ENCODE measurements at regions not wholly inside any gene's neighbourhood (a gene's known extent, or its start where the extent isn't known, plus 50 kb on each side); places are given as distances from the start of the nearest gene placed in this dataset.

DNA sequence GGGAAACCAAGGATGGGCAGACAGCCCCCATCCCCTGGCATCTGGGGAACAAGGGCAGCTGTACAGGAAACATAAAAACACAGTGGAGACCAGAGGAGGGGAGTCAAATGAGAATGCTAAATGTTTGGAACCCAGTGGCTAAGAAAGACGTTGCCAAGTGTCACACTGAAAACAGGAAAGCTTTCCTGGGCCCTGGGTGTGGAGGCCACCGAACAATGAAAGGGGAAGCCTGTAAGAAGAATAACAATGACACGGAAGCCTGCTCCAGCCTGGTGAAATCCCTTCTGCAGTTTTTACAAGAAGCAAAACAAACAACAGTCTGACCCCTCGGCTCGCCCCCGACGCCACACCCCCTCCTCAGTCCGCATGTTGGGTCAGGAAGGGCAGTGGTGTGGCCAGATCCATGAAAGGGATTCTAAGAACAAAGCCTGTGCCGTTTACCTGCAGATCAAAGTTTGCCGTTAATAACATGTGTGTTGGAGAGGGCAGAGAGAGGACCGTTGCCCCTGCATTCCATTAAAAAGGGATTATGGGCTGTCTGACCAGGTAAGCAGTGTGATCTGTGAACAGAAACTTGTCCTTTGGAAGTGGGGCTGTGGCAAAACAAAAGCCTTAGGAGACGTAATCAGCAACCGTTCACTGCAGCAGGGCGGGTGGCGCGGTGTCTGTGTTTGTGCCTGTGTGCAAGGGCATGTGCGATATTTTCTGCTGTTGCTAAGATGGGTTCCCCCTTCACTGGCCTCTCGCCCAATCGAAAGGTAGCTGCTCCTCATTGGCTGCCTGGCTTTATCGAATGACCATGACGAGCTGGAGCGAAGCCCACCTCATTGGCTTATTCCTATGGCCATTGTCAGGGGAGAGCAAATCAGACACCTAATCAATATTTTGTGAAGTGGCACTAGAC lies 113.7 kb upstream of the BLID start:
- DNase-seq (ENCODE audit: extremely low spot score, unreplicated experiment): no peak
- peaks cover 8% of the 10 kb centered on the region for H3K4me1 Mint-ChIP-seq (ENCODE audit: unreplicated experiment)
- TF ChIP-seq, protein P1, sequence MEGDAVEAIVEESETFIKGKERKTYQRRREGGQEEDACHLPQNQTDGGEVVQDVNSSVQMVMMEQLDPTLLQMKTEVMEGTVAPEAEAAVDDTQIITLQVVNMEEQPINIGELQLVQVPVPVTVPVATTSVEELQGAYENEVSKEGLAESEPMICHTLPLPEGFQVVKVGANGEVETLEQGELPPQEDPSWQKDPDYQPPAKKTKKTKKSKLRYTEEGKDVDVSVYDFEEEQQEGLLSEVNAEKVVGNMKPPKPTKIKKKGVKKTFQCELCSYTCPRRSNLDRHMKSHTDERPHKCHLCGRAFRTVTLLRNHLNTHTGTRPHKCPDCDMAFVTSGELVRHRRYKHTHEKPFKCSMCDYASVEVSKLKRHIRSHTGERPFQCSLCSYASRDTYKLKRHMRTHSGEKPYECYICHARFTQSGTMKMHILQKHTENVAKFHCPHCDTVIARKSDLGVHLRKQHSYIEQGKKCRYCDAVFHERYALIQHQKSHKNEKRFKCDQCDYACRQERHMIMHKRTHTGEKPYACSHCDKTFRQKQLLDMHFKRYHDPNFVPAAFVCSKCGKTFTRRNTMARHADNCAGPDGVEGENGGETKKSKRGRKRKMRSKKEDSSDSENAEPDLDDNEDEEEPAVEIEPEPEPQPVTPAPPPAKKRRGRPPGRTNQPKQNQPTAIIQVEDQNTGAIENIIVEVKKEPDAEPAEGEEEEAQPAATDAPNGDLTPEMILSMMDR (conservative IDR thresholded peaks at IDR 0.05): no peak
- no peak overlapping the region for H3K4me3 Mint-ChIP-seq
- no peaks in the 10 kb centered on the region for H3K36me3 Mint-ChIP-seq
- no peaks in the 10 kb centered on the region for H3K9me3 Mint-ChIP-seq
- H3K27me3 Mint-ChIP-seq: no peaks in the 10 kb centered on the region
- peak overlapping the region; percentile 67 for H3K27ac Mint-ChIP-seq

DNA sequence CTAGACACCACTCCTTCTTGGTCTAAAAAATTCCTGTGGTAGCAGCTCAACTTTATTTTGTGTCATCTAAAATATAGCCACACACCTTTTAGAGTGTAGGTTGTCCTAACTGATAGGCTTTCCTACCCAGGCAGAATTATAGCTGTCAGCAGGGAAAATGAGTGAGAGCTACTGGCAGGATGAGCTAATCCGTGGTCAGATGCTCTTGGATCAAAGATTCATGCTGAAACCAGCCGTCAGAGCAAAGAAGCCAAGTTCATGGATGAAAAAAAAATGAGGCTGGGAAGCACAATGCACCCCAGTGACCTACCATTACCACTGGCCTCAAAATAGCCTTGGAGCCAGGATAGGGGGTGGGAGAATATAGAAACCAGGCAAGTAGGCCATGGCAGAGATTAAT lies 113.1 kb upstream of the BLID start:
- Mint-ChIP-seq H3K9me3 (no peaks in the 10 kb centered on the region), H3K4me3 (no peak overlapping the region), H3K27ac (no peak overlapping the region), H3K27me3 (no peaks in the 10 kb centered on the region), H3K36me3 (no peaks in the 10 kb centered on the region), H3K4me1 (ENCODE audit: unreplicated experiment) (peaks cover 8% of the 10 kb centered on the region)
- TF ChIP-seq, protein P1 (conservative IDR thresholded peaks at IDR 0.05): no peak
- no peak for DNase-seq (ENCODE audit: extremely low spot score, unreplicated experiment)

DNA sequence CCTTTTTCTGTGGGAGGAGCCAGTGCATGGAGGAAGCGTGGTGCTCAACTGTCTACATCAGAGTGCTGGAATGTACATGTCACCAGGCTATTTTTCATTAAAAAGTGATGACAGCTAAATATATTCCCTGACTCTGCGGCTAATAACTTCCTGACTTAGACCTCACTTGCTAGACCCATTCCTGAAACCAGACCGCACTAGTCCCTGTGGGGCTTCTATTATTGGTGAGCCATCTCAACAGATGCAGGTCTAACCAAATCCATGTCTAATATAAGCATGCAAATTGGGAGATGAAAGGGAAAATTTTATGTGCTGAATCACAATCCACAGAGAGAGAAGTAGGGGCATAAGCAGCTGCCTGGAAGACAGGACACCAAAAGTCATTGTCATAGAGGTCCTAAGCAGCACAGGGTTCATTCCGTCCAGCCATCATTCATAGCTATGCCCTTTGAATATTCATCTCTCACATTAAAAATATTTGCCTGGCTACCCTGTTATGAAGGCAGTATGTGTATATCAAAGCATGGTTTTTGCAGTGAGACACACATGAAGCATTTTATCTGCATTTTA lies 110.9 kb upstream of the BLID start:
- TF ChIP-seq, protein P1 (conservative IDR thresholded peaks at IDR 0.05): no peak
- Mint-ChIP-seq H3K9me3 (peaks cover 2% of the 10 kb centered on the region), H3K36me3 (no peaks in the 10 kb centered on the region), H3K27ac (no peak overlapping the region), H3K4me1 (ENCODE audit: unreplicated experiment) (peaks cover 8% of the 10 kb centered on the region), H3K4me3 (no peak overlapping the region), H3K27me3 (no peaks in the 10 kb centered on the region)
- no peak for DNase-seq (ENCODE audit: extremely low spot score, unreplicated experiment)

DNA sequence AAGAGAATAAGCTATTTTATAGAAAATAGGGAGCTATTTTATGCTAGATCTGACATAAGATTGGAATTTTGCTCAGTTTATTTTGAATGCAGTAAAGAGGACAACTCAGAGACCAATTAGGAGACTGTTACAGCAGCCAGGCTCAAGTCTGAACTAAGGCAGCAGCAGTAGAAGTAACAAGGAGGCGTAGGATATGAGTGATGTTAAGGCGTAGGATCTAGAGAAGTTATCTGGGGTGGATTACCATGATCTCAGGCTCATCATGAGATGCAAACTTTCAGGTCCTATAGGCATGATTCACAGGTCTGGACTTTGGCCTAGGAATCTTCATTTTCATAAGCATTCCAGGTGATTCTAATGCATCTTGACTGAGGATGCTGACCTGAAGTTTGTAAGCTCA lies 108.9 kb upstream of the BLID start:
- Mint-ChIP-seq H3K4me1 (ENCODE audit: unreplicated experiment) (peaks cover 8% of the 10 kb centered on the region), H3K27ac (no peak overlapping the region), H3K36me3 (no peaks in the 10 kb centered on the region), H3K9me3 (peaks cover 5% of the 10 kb centered on the region), H3K4me3 (no peak overlapping the region), H3K27me3 (no peaks in the 10 kb centered on the region)
- TF ChIP-seq, protein P1 (conservative IDR thresholded peaks at IDR 0.05): no peak
- no peak for DNase-seq (ENCODE audit: extremely low spot score, unreplicated experiment)

DNA sequence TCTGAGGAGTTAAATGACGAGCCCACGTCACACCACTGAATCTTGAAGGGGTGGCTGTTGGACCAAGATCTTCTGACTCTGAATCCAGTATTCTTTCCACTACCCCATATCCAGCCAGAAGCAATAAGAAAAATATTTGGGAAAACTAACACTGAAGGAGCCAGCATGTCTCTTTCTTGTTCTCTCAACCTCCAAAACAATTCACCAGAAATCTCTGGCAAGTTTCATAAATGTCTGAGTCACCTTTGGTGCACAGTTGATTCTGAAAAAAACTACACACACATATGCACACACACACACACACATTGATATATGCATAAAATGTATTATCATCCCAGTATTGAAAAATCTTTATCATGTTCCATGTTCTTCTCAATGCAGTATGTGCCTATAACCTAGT lies 104.3 kb upstream of the BLID start:
- no peaks in the 10 kb centered on the region for H3K27me3 Mint-ChIP-seq
- no peak overlapping the region for H3K4me3 Mint-ChIP-seq
- DNase-seq (ENCODE audit: extremely low spot score, unreplicated experiment): no peak
- peaks cover 13% of the 10 kb centered on the region for H3K4me1 Mint-ChIP-seq (ENCODE audit: unreplicated experiment)
- H3K36me3 Mint-ChIP-seq: no peaks in the 10 kb centered on the region
- H3K27ac Mint-ChIP-seq: no peak overlapping the region
- TF ChIP-seq, protein P1 (conservative IDR thresholded peaks at IDR 0.05): no peak
- peaks cover 5% of the 10 kb centered on the region for H3K9me3 Mint-ChIP-seq

Data from type B pancreatic cell (in vitro differentiated cells).